ENCODE measurements at regions not wholly inside any gene's neighbourhood (a gene's known extent, or its start where the extent isn't known, plus 50 kb on each side); places are given as distances from the start of the nearest gene placed in this dataset.

- H3K36me3 ChIP-seq (ENCODE audit: control insufficient read depth, insufficient read depth, low read length) = no peaks in the 10 kb centered on the region; the same call in 1 of the 2 replicates
- POLR2A ChIA-PET = no interaction called here
- in situ Hi-C loops (cut with HindIII; ENCODE audit: low pct_unique_long_range_greater_than_20kb, low sequenced_read_pairs) = no loop called here
- DNase-seq (ENCODE audit: low read depth, low spot score) (no peak), ATAC-seq (no peak)
- H3K4me1 ChIP-seq (ENCODE audit: control insufficient read depth, insufficient read depth, low read length) = no peaks in the 10 kb centered on the region
- CTCF ChIA-PET = no interaction called here
- no peak overlapping the region for H3K27ac ChIP-seq (ENCODE audit: low read length)
- intact Hi-C loops (cut with micrococcal nuclease; ENCODE audit: unreplicated experiment) = no loop called here
- no peaks in the 10 kb centered on the region for H3K27me3 ChIP-seq (ENCODE audit: control insufficient read depth, insufficient read depth, low read length)
- no peak overlapping the region for H3K4me3 ChIP-seq (ENCODE audit: low read depth in 2 of 2, low read length in 2 of 2)
- BruUV-seq (replicated peaks) = no TSS peak
- TF ChIP-seq TCF7L2 (IDR thresholded peaks at IDR 0.05; ENCODE audit: low read depth, low read length) = no peak
- H3K9me3 ChIP-seq (ENCODE audit: control insufficient read depth, insufficient read depth, low read depth, low read length) = no peaks in the 10 kb centered on the region
Measured at GRCh38 chr2:60170272-60170671, 383.2 kb downstream of the BCL11A start.

GRCh38 chr2:60168247-60168646 lies 385.2 kb downstream of the BCL11A start:
- Histone ChIP-seq H3K36me3 (ENCODE audit: control insufficient read depth, insufficient read depth, low read length) (no peaks in the 10 kb centered on the region), H3K27me3 (ENCODE audit: control insufficient read depth, insufficient read depth, low read length) (no peaks in the 10 kb centered on the region), H3K4me3 (ENCODE audit: low read depth in 2 of 2, low read length in 2 of 2) (no peak overlapping the region), H3K4me1 (ENCODE audit: control insufficient read depth, insufficient read depth, low read length) (no peaks in the 10 kb centered on the region), H3K27ac (ENCODE audit: low read length) (no peak overlapping the region), H3K9me3 (ENCODE audit: control insufficient read depth, insufficient read depth, low read depth, low read length) (no peaks in the 10 kb centered on the region)
- in situ Hi-C loops (cut with HindIII; ENCODE audit: low pct_unique_long_range_greater_than_20kb, low sequenced_read_pairs) (no loop called here), intact Hi-C loops (cut with micrococcal nuclease; ENCODE audit: unreplicated experiment) (no loop called here)
- DNase-seq (ENCODE audit: low read depth, low spot score) (no peak), ATAC-seq (no peak)
- CTCF ChIA-PET = interaction anchor here (0.7 kb wide), 1 partner anchor 197 kb away, joined by 3 read pairs; no protein-coding TSS in a partner anchor
- no TSS peak for BruUV-seq (replicated peaks)
- TF ChIP-seq TCF7L2 (IDR thresholded peaks at IDR 0.05; ENCODE audit: low read depth, low read length) (no peak), CTCF (IDR thresholded peaks at IDR 0.05) (no peak), POLR2AphosphoS5 (IDR thresholded peaks at IDR 0.05; ENCODE audit: low read depth, low read length) (no peak)
- POLR2A ChIA-PET = no interaction called here

GRCh38 chr2:60167089-60167488 lies 386.4 kb downstream of the BCL11A start:
- no peak for TF ChIP-seq POLR2AphosphoS5 (IDR thresholded peaks at IDR 0.05; ENCODE audit: low read depth, low read length)
- no peak for TF ChIP-seq TCF7L2 (IDR thresholded peaks at IDR 0.05; ENCODE audit: low read depth, low read length)
- no peak for TF ChIP-seq REST (IDR thresholded peaks at IDR 0.05; ENCODE audit: insufficient read depth in 1 of 2, low read depth in 2 of 2, low read length in 1 of 2)
- TF ChIP-seq CTCF (IDR thresholded peaks at IDR 0.05) = no peak
- in situ Hi-C loops (cut with HindIII; ENCODE audit: low pct_unique_long_range_greater_than_20kb, low sequenced_read_pairs) = no loop called here

More at GRCh38 chr2:60167089-60167488, 386.4 kb downstream of the BCL11A start:
- ATAC-seq (no peak), DNase-seq (ENCODE audit: low read depth, low spot score) (no peak)
- Histone ChIP-seq H3K27me3 (ENCODE audit: control insufficient read depth, insufficient read depth, low read length) (no peaks in the 10 kb centered on the region), H3K4me1 (ENCODE audit: control insufficient read depth, insufficient read depth, low read length) (no peaks in the 10 kb centered on the region), H3K27ac (ENCODE audit: low read length) (no peak overlapping the region), H3K4me3 (ENCODE audit: low read depth in 2 of 2, low read length in 2 of 2) (no peak overlapping the region), H3K9me3 (ENCODE audit: control insufficient read depth, insufficient read depth, low read depth, low read length) (no peaks in the 10 kb centered on the region), H3K36me3 (ENCODE audit: control insufficient read depth, insufficient read depth, low read length) (no peaks in the 10 kb centered on the region)
- ChIA-PET CTCF (no interaction called here), POLR2A (no interaction called here)
- BruUV-seq (replicated peaks) = no TSS peak
- intact Hi-C loops (cut with micrococcal nuclease; ENCODE audit: unreplicated experiment) = no loop called here
